ENCODE measurements at regions not wholly inside any gene's neighbourhood (a gene's known extent, or its start where the extent isn't known, plus 50 kb on each side); places are given as distances from the start of the nearest gene placed in this dataset.
"Not testable (repeated sequence)": the region's sequence is repeated elsewhere in the genome, so short reads cannot be mapped to it uniquely, and the experiment has no call there.

DNA sequence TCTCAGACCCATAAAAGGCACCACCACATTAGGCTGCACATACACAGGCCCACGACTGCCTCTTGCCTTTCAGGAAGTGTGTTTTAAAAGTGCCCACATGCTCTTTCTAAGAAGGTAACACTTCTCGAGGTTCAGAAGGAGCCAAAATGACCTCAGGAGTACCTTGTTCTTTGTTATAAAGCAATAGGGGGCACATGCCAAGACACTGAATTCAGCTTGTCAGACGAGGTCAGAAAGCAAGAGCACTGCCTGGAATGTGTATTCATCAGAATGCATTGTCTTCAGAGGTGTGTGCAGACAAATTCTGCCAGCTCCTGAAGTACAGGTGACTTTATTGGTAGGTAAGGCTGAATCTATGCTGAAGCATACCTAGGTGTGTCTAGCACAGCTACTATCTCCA lies 114.5 kb upstream of the IRX1 start:
- no peak for DNase-seq

DNA sequence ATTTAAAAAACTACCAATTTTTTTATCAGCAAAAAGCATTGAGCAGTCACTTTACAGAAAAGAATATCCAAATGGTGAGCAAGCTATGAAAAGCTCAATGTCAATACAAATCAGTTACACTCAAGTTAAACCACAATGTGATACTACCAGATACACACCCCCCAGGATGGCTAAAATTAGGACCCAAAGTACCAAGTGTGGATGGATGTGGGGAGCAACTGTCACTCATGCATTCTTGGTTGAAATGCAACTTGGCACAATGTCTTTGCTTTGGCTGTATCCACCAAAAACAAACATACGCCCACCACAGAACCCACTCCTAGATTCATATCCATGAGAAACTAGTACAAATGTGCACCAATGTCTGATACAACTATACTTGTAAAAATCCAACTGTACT lies 120.0 kb upstream of the IRX1 start:
- DNase-seq = no peak

DNA sequence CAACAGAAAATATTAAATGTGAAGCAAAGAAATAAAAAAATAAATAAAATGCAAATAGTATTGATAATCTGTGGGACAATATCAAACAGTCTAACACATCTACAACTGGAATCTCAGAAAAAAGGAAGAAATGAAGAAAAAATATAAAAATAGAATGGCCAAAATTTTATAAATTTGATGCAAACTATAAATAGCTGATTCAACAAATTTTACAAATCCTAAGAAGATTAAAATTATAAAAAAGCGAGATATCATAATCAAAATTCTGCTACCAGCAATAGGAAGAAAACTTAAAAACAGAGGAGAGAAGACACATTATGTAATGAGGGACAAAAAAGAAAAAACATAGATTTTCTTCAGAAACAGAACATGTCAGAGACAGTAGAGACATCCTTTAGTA lies 129.2 kb upstream of the IRX1 start:
- no peak for DNase-seq

DNA sequence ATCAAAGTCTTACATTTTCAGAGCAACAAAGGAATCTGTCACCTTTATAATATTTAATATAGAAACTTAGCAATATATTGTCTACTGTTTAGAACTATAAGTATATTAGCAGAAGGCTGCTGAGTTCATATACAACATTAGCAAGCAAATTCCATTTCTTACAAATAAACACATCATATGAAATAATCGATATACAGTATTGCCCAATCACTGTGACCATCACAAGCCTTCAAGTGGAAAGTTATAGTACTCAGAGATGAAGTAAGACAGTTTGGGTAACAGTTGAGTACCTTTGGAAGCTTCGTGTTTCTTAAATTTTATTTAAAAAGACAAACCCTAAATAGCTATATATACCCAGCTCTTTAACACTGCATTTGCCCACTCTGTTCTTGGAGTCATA lies 135.2 kb upstream of the IRX1 start:
- no peak for DNase-seq

DNA sequence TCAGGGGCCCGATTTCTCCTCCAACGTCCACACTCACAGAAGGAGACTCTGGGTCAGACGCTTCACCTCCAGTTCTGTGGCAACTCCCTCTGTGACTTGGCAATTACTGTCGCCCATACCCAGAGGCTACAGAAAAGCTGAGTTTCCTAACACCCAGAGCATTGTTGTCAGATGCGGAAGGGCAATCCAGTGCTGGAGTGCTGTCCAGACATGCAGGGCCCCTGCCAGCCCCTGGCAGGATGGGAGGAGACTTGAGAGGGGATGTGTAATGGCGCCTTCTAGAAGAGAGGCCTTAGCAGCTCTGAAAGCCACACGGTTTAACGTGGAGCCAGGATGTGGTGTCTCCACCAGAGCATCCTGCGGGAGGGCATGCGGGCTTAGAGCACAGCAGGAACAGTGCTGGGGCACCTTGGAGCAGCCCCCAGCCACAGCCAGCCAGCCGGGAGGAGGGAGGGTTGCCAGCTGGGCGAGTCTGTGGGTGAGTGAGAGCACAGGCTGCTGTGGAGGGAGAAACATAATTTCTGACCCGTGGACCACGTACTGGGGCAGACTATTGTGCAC lies 139.4 kb upstream of the IRX1 start:
- no peak for DNase-seq

DNA sequence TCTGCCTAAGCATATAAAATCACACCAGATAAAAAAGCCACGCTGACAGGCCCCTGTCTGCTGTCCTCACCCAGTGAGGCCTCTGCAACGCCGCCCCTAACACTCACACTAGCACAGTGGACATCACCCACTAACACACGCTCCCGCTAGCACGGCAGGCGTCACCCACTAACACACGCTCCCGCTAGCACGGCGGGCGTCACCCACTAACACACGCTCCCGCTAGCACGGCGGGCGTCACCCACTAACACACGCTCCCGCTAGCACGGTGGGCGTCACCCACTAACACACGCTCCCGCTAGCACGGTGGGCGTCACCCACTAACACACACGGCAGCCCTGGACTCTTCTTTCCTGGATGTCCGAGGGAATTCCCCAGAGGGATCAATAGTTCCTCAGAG lies 141.6 kb upstream of the IRX1 start:
- DNase-seq = not testable (repeated sequence)

DNA sequence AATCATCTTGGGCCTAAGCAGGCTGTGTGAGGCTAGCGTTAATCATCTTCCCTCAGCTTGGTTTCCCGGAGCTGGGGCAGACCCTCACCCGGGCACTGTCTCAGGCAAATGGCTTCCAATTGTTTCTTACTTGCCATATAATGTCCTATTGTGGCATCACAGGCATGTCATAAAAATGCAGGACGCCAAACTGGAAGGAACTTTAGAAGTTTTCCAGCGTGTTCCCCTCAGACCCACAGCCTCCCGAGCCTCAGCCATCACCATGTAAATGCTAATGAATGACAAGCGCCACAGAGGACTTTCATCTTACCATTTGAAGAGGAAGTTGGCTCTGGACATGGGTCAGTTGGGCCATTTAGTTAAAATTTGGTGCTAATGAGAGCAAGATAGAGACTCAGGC lies 143.0 kb upstream of the IRX1 start:
- no peak for DNase-seq

DNA sequence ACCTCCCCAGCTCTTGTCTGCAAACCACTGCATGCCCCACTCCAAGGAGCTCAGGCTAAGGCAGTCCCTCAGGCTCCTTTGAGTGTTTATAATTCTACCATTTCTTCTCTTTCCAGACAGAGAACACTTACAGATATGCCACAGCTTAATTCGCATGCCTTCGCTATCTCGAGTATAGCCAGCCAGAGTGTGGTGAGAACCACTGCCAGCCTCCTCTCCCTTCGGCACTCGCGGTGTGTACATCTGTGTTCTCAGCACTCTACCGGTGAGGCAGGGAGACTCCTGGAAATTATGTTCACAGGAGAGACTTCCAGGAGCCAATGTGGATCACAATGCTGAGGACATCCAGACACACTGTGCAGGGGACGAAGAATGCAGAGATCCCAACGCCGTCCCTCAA lies 143.7 kb upstream of the IRX1 start:
- no peak for DNase-seq

DNA sequence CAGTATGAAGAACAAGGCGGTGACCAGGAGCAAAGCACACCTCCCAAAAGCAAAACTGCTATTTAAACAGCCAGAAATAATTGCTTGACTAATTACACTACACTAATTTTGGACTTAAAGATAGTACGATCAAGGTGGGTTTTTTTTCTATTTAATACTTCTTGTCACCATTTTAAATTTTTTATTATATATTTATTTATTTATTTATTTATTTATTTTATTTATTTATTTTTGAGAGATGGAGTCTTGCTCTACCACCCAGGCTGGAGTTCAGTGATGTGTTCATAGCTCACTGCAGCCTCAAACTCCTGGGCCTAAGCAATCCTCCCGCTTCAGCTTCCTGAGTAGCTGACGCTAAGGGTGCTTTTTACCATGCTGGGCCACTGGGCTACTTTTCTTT lies 146.2 kb upstream of the IRX1 start:
- DNase-seq = no peak

DNA sequence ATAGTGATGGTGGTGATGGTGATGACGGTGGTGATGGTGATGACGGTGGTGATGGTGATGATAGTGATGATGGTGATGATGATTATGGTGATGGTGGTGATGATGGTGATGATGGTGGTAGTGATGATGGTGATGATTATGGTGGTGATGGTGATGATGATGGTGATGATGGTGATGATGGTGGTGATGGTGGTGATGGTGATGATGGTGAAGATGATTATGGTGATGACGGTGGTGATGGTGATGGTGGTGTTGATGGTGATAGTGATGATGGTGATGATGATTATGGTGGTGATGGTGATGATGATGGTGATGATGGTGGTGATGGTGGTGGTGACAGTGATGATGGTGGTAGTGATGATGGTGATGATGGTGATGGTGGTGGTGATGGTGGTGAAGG lies 149.2 kb upstream of the IRX1 start:
- DNase-seq = no peak

DNA sequence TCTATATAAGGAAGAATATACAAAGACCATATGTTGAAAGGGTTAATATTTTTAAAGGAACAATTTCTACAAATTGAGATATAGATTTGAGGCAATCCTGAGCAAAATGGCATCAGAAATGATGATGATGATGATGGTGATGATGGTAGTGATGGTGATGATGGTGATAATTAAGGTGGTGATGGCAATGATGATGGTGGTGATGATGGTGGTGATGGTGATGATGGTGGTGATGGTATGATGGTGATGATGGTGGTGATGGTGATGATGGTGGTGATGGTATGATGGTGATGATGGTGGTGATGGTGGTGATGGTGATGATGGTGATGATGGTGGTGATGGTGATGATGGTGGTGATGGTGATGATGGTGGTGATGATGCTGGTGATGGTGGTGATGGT lies 150.1 kb upstream of the IRX1 start:
- not testable (repeated sequence) for DNase-seq

DNA sequence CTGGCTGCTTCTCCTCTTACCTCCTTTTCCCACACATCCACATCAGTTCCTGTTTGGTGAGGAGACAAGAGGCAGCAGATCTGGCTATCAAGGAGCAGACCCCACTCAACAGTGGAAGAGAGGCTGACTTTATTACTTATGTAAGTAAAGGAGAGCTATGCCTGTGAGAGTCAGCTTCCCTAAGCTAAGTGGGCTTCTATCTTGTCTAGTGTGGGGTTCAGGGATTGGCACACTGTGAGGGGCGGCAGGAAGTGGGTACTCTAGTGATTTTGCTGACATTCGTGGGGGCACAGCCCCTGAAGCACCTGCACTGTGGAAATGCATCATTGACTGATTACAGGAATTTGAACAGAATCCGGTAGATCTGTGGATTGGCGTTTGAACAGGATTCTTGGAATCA lies 163.5 kb upstream of the IRX1 start:
- no peak for DNase-seq

DNA sequence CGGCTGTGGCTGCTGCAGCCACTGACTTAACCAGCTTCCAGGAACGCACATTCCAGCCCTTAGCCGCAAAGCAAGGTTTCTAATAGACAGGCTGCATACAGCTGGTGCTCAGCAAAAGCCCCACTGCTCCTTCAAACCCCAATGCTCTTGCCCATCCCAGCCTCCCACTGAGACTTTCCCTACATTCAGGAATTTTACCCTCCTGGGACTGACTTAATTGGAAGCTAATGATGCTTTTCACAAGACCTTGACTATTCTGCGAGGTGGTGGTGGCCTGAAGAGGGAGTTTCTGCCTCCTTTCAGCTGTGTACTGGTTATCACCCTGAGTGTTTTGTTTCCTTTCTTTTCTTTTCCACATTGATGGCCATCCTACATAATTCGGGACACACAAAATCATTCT lies 164.9 kb upstream of the IRX1 start:
- DNase-seq = no peak

DNA sequence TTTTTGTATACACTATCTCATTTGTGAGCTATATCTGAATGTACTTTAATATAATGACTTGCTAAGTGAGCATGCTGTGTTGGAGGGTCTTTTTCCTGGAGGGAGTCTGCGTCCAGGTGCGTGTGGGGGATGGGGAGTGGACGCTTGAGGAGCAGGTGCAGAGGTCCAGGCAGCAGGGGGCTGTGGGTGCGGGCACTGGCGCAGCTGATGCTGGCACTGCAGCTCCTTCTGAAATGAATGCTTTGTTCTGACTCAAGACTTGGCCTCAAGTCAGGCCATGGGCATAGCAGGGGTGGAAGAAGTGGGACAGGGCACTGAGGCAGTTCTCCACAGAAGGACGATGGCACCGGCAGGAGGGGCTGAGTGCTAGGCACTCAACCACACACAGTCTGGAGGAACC lies 165.7 kb upstream of the IRX1 start:
- DNase-seq = no peak

DNA sequence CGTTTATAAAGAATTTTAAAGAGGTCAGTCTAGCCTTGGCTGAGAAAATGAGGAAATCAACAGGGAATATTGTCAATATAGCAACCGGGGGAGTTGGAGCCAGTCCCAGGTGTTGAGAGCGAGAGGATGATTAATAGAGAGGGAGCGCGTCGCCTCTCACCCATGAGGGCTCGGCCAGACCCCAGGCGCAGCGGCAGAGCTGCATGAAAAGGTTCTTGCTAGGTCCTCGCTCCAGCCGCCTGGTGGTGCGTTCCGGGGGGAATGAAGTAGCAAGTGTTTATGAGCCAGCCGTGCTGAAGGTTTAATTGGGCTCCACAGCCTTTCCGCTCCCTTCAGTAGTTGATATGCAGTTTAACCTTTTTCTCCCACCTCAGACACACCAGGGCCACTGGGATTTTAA lies 167.3 kb upstream of the IRX1 start:
- no peak for DNase-seq

DNA sequence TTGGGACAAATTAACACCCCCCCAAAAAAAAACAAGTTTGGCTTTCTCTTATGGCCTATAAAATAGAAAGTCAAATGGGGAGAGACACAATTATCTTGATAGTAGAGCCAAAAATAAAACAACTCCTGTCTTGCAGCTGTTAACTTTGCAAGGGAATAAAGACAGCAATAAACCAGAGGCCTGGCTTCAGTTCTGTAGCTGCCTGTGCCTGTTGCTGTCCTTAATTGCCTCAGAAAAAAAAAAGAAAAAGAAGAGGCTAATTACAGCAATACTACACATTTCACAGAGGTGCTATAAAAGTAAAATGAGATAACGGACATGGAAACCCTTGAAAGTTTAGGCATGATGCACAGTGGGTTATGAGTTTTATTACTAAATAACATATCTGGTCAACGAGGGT lies 170.7 kb upstream of the IRX1 start:
- no peak for DNase-seq

DNA sequence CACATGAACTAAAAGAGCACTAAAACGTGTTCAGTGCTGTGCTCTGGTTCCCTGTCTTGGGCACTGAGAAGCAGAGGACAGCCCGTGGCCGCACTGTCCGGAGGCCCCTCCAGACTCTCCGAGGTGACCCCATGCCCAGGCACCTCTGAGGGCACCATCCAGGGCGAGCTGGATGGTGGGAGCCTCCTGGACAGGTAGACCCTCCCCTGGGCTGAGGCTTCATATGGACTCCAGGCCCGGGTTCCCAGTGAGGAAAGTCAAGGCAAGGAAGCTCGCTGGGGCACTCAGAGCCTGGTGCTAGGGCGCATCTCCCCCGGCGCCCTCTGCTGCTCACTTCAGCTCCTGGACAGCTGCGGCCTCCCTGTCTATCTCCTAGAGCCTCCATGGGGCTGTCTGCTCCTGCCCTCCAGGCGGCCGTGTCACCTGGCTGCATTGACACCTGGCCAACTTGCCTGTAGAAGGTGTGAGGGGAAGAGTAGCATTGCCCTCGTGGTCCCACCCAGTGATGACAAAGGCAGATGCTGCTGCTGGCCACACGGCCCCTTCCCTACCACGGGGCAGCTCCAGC lies 178.2 kb upstream of the IRX1 start:
- DNase-seq = no peak

DNA sequence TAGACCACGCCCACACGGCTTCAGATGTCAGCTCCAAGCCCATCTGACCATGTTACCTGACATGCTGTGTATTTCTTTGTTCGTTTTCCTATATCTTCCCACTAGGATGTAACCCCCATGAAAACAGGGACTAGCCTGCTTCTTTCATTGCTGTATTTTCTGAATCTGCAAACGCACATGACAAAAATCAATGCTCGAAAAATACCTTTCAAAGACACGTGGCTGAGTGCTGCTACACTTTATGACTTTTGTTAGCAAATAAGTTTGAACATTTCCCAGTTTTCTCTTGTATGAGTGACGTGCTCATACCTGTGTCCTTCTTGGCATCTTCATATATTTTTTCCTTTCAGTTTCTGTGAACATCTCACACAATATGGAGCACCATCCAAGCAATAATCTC lies 181.3 kb upstream of the IRX1 start:
- no peak for DNase-seq

DNA sequence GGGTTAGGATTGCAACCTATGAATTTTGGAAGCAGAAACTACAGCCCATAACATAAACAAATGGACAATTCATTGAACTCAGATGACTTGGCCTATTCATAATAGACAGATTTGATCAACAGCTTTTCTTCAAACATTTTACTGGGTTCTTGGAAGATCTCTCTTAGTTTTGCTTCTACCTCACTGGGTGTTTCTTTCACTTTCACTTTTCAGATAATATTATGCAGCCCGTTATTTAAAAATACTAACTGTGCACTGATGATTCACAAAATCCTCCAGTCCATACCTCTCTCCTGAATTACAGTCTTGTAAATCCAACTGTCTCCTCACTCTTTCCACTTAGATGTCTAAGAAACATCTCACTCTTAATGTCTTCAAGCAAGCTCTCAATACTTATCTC lies 183.5 kb upstream of the IRX1 start:
- no peak for DNase-seq

DNA sequence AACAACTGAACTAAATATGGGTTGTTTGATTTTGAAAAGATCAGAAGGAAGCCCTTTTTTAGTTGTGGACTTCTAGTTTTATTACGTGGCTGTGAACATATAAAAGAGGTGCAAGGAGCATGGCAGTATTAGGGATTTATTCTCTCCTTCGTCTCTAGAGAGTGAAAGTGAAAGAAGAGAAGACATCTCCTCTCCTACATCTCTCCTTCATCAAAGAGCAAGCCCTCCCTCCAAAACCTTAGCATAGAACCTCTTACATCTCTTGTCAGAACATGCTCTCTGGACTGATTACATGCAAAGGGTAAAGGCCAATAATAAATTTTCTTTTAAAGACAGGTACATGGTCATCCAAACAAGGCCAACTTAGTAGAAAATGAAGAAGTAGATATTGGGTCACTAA lies 184.3 kb upstream of the IRX1 start:
- DNase-seq = no peak

DNA sequence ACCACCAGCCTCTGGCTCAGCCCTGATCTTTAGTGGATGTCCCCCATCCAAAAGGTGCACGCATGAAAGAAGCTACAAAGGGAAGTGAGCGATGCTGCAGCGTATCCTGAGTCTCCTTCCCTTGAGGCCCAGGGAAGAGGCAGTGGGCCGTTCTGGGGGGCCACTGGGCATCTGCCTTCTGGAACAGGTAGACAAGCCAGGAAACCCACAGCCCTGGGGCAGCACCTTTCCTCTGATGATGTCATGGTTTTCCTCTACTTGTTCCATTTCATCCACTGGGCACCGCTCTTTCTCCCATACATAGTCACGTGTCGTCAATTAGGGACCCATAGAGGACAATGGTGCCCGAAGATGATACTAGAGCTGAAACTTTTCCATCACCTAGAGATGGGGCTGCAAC lies 194.0 kb upstream of the IRX1 start:
- DNase-seq = no peak

DNA sequence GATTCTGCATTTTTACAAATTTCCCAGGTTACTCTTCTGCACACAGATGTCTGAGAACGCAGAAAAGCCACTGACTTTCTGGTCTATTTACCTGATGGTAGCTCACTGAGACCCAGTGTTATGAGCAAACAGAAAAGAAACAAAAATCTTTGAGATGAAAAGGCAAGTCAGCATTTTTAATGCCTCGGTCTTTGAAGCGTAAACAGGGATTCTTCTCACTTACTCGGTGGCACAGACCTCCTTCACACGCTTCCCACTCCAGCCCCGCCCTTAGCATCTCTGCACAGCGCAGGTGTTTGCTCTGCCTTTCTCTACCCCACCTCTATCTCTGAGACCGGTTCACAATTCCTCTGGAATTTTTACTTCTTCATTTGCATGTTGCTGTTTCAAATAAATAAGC lies 195.0 kb upstream of the IRX1 start:
- DNase-seq = no peak

DNA sequence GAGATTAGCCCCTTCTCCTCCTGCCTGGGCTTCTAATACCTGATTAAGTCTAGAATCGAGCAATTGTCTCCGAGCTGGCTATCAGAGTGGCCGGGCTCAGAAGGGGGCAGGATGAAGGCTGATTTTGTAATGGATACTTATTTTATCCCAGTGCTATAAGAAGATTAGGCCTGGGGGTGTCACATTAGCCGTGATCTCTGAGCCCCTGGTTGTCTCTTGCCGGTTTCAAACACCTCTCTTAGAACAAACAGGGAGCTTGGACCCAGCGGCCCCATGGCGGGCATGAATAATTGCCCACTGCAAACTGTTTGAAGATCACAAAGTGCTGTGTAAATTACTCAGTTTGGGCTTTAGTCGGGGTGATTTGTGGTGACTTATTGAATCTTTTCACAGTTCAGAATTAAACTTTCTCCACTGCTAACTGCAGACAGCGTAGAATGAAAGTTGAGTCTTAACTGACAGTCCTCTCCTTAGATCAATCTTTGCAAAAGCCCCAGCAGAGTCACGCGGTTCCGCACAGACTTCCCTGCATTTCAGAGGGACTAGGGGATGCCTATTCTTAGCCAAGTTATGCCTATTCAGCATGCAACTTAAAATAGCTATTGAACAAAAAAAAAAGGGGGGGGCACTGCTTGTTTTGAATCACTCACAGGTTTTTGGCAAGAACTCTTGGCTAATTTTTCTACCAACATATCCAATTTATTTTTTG lies 200.6 kb upstream of the IRX1 start:
- no peak for DNase-seq

DNA sequence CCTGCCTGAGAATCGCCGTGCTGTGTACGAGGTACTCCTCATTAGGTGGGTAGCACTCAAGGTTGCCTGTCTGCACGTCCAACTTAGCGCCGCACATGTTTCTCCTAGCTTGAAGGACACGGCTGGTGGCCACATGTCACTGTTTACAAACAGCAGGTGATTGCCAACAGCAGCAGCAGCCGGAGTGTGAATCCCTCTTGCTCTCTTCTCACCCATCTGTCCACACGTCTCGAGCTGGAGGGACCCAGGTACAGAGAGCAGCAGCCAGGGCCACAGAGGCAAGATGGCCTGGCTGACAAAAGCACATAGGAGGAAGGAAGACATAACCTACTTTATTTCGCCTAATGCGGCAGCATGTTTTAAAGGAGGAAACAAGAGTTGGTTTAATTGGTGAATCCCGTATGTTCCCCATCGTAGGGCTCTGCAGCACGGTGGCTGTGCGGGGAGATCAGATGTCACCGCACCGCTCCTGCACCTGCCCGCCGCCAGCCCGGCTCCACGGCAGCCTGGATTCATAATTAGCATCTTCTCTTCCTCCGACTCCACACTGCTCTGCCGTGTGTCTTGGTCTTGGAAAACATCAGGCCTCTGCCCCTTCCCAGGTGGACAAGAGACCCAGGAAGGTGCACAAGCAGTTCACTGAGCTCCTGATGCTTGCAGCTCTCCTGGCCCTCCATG lies 201.6 kb upstream of the IRX1 start:
- DNase-seq = no peak
